COLO829 (cell line): ENCODE measurements at regions not wholly inside any gene's neighbourhood (a gene's known extent, or its start where the extent isn't known, plus 50 kb on each side); places are given as distances from the start of the nearest gene placed in this dataset.
A peak's percentile ranks its signal among the peaks of the same experiment; 100 is the strongest.

Source experiments
- DNase-seq: peaks from one replicate; pipeline ENCODE4 v3.0.0; 2012; ENCODE audit warnings: low spot score

DNA sequence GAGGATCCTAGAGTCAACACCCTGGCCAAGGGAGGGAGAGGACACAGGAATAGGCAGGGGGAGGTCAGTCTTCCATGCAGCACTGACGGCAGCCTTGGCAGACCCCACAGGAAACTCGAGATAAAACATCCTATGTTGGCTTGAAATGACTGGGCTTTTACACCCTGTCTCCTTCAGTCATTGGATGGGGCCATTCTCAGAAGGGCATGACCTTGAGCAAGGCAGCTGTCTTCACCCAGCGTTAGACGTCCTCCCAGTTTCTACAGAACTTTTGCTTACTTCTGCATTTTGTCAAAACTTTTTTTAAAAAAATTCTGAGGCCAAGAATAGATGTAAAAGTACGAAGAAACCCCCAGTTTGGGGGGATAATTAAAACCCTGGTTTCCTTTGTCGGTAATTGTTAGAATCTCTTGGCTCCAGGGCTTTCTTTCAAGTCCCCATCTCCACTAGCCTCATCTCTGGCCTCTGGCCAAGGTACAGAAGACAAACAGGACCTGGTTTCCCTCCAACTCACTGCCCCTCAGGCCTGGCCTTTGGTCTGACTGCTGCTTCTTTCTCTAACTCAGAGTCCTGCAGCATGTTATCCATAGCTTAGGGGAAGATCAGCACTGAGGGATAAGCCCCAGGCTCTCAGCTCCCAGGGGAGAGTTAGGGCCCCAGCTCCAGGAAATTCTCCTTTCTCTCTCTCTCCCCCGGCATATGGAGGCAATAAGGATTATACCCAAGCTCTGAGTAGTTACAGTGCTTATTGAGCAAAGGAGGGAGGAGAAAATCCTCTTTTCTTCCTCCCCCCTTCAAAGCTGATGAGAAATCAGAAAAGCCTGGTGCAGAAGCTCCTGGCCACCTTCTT, 51.6 kb upstream of the KCND3 start:
- DNase-seq: no peak

- DNase-seq: no peak
Measured at GRCh38 chr1:112043901-112044300, 54.4 kb upstream of the KCND3 start.

- no peak for DNase-seq
Measured at GRCh38 chr1:112044745-112045144, 55.3 kb upstream of the KCND3 start.

DNA sequence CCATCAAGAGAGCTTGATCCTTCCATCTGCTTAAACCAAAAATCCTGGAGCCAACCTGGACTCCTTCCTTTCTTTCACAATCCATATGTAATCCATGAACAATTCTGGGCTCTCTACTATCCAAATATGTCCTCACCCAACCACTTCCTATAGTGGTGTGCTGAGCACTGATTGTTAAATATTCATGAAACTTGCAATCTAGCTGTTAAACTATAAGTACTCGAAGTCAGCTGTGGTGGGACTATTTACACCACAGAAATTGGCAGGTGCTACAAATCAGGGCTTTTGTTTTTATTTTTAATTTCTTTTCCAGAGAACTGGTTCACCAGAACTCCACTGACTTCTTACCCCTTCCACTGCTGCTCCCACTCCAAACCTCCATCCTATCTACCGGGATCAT, 57.2 kb upstream of the KCND3 start:
- no peak for DNase-seq

DNA sequence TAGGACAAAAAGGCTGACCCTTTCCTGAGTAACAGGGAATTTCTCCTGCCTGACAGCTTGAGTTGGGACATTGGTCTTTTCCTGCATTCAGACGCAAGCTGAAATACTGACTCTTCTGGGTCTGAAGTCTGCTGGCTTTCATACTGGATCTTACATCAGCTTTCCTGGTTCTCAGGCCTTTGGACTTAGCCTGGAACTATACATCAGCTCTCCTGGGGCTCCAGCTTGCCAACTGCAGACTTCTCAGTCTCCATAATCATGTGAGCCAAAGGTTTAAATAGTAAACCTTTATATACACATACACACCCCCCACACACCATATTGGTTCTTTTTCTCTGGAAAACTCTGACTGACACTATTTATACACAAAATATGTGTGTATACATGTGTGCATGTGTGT, 59.0 kb upstream of the KCND3 start:
- no peak for DNase-seq

GRCh38 chr1:112054510-112054909, 65.0 kb upstream of the KCND3 start:
- DNase-seq: no peak

GRCh38 chr1:112056354-112056753, 66.9 kb upstream of the KCND3 start:
- DNase-seq: no peak

GRCh38 chr1:112057736-112058135, 68.3 kb upstream of the KCND3 start:
- DNase-seq: no peak

DNA sequence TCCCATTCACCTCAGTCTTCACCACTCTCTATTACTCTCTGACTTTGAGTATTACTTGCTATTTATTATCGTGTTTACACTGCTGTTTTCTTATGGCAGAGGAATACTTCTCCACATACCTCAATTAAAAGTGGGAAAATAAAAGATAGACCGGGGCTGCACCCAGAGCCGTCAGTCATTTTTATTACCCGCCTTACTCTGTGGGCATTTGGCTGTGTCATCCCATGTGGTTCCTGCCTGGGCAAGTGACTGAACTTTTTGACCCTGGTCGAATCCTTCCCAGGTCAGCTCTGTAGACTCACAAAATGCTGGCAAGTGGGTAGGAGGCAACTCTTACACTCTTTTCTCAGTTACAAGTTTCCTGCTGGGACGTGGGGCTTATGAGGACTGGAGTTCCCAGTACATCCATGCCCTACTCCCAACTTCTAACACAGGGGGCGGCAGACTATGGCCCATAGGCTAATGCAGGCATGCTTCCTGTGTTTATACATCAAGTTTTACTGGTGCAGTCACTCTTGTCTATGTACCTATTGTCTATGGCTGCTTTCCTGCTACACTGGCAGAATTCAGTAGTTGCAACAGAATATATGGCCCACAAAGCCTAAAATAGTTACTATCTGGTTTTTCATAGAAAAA, 69.5 kb upstream of the KCND3 start:
- no peak for DNase-seq

GRCh38 chr1:112059679-112060078, 70.2 kb upstream of the KCND3 start:
- no peak for DNase-seq

DNA sequence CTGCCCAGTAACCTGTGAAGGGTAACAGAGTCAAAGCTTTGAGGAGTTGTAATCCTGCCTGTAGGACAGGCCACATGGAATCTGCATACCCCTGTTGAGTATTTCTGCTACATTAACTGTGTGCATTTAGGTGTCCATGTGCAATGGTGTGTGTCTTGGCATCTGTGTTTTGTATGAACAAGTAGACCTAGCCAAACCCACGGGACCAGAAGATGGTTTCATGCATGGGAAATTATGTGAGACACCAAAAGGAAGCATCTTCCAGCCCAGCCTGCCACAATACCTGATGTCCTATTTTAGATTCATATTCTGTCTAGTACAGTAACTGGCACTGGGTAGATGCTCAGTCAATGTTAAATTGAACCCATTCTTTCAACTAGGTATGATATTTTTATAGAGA, 70.8 kb upstream of the KCND3 start:
- DNase-seq: no peak

GRCh38 chr1:112061056-112061455, 71.6 kb upstream of the KCND3 start:
- no peak for DNase-seq

- DNase-seq: peak; percentile 37
Measured at GRCh38 chr1:112061901-112062320, 72.4 kb upstream of the KCND3 start.

- no peak for DNase-seq
Measured at GRCh38 chr1:112063781-112064728, 74.6 kb upstream of the KCND3 start.

- no peak for DNase-seq
Measured at GRCh38 chr1:112067989-112068388, 78.5 kb upstream of the KCND3 start.

- no peak for DNase-seq
Measured at GRCh38 chr1:112070677-112071076, 81.2 kb upstream of the KCND3 start.

GRCh38 chr1:112074711-112075110, 85.2 kb upstream of the KCND3 start:
- no peak for DNase-seq

GRCh38 chr1:112075566-112075965, 86.1 kb upstream of the KCND3 start:
- DNase-seq: no peak

DNA sequence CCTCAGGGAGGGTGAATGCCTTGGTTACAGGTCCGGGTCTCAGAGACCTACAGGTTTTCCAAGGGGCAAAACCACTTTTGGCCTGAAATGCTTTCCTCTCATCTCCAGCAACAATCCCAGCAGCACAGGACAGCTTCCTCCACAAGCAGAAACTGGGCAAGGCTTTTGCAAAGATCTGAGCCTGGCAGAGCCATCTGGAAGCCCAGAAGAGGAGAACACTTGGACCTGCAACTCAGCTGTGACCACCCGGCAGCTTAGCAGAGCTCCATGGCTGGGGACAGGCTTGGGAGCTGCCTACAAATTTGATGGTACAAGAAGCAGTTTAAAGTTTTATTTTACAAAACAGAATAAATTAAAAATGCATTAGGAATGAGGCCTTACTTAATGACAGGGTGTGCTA, 90.0 kb upstream of the KCND3 start:
- no peak for DNase-seq

- DNase-seq: no peak
Measured at GRCh38 chr1:112083487-112083886, 94.0 kb upstream of the KCND3 start.

GRCh38 chr1:112092656-112093371, 103.3 kb upstream of the KCND3 start:
- DNase-seq: no peak

DNA sequence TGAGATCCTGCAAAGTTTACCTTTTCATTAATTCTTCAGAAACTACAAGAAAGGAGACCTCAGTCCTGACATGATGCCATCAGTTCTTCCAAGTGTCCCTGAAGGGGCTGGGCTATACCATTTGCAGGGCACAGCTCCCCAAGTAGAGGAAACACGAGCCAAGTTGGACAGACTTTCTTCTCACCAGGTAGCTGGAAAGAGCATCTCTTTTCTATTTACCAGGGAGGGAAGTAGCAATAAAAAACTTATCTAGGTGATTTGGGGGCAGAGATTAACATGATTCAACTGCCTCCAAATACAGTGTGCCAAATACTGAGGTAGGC, 103.9 kb upstream of the KCND3 start:
- no peak for DNase-seq
